ACHN (cell line): ENCODE measurements at regions not wholly inside any gene's neighbourhood (a gene's known extent, or its start where the extent isn't known, plus 50 kb on each side); places are given as distances from the start of the nearest gene placed in this dataset.

Source experiments
- DNase-seq: peaks from one replicate; pipeline ENCODE4 v3.0.0-alpha.2; 2015
- in situ Hi-C: cut with HindIII; loops from 2 replicates; pipeline ENCODE4 v1.10.0; 2017; ENCODE audit warnings: low sequenced_read_pairs, low pct_ligation_motif_present, low pct_unique_long_range_greater_than_20kb

DNA sequence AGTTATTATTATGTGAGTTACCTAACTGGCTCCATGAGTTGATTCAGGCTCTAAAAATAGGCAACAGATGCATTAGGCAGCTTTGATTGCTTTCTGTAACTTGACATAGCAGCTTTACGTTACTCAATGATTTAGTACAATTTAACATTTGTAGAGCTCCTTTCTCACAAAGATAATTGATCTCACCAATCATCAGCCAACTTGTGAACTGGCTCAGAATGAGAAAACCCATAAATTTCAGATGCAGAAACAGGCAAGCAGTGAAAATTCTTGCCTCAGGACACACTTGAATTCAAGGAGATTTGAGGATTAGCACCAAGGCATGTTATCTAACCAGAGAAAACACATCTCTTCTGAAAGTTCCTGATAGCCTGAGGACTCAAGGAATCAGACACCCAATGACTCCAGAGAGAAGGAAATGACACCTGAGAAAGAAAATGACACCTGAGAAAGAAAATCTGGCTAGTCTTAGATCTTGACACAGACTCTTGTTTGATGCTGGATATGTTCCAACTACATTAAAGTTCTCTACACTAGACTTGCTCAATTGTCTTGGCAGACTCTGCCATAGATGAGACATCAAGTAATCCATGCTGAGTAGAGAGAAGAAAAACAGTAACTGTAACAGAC, 315.1 kb upstream of the CBLB start:
- in situ Hi-C loops, result no loop called here
- DNase-seq, result no peak

DNA sequence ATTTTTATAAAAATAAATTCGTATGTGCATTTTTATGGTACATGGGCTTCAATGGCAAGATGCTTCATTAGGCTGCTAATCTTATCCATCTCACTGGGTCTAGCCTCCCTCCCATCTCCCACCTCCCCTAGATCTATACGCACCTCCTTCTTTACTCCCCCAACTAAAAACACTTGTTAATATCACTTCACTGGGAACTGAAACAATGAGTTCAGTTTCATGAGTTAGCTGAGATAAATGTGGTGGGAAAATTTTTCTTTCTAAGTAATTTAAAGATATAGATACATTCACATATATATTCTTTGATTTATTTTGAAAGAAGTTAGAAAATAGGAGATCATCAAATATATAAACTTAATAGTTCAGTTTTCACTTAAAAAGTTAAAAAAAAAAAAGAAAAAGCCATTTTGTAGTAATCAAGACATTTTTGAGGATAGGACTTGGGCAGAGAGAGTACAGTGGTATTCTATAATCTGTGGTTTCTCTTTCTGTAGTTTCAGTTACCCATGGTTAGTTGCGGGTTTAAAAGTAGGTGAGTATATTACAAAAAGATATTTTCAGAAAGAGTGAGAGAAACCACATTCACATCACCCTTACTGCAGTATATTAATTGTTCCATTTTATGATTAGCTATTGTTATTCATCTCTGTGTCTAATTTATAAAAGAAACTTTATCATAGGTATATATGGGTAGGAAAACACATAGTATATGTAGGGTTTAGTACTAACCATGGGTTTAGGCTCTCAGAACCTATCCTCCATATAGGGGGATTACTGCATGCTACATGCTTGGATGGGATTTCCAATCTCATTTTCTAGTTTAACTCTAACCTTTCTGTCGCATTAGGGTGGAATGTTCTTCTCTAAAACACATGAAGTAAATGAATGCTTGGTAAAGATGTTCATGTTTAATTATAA, 316.0 kb upstream of the CBLB start:
- no peak for DNase-seq
- in situ Hi-C loops, result no loop called here

DNA sequence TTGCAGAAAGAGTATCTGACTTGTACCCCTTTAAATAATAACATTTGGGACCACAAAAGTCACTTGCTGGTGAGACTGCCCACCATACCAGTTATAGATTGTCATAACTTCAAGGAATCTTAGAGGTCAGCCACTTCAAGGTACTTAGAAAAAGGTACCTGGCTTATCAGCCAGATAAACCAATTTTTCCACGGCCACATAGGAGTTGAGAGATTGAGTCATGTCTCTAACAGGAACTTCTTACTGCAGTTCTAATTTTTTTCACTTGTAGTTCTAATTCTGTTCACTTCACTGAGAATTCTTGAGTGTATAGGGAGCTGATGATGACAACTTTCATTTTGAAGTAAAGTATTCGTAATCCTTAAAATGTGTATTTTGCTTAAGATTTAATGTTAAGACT, 317.1 kb upstream of the CBLB start:
- no peak for DNase-seq
- in situ Hi-C loops, result no loop called here

GRCh38 chr3:106190296-106190695, 321.5 kb upstream of the CBLB start:
- no peak for DNase-seq
- in situ Hi-C loops, result no loop called here

GRCh38 chr3:106191211-106191610, 322.4 kb upstream of the CBLB start:
- in situ Hi-C loops, result no loop called here
- DNase-seq, result no peak

- in situ Hi-C loops, result no loop called here
- no peak for DNase-seq
Observed at GRCh38 chr3:106191913-106192312, 323.1 kb upstream of the CBLB start.

GRCh38 chr3:106193876-106194275, 325.1 kb upstream of the CBLB start:
- in situ Hi-C loops, result no loop called here
- DNase-seq, result no peak

DNA sequence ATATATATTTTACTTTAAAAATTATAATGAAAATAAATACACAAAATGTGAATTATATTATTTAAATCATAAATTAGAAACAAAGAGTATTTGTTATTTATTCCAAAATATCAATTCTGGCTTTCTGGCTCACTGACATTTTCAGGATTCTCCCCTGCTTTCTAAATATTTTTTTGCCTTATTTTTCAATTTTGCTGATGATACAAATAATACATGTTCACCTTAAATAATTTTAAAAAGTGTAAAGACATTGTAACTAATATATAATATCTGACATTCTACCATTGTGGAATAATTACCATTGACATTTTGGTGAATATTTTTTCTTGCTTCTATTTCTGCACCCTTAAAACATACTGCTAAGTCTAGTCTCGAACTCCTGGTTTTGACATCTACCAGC, 325.9 kb upstream of the CBLB start:
- DNase-seq, result no peak
- in situ Hi-C loops, result no loop called here

DNA sequence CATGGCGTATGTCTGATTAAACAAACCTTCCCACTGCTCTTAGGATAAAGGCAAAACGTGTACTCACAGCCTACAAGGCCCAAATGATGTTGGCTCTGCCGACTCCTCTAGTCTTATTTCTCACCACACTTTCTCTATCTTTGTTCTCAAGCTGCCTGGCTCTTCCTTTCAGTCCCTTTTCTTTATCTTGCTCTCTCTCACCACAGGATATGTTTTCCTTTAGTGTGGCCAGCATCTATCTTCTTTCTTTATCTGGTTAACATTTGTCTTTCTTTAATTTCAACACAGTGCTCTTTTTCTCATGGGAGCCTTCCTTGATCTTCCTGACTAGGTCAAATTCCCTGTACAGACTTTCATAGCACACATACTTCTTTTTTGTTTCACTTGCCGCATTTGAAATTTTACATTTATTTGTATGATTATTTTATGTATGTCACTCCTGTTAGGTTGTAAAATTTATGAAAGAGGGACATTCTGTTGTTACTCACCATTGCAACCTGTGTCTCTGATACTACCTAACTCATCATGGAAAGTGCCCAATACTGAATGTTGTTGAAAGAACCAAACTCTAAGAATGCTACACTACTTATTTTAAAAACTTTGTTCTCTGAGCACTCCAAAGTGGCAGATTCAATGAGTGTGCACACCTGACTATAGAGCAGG, 328.9 kb upstream of the CBLB start:
- in situ Hi-C loops, result no loop called here
- DNase-seq, result no peak

DNA sequence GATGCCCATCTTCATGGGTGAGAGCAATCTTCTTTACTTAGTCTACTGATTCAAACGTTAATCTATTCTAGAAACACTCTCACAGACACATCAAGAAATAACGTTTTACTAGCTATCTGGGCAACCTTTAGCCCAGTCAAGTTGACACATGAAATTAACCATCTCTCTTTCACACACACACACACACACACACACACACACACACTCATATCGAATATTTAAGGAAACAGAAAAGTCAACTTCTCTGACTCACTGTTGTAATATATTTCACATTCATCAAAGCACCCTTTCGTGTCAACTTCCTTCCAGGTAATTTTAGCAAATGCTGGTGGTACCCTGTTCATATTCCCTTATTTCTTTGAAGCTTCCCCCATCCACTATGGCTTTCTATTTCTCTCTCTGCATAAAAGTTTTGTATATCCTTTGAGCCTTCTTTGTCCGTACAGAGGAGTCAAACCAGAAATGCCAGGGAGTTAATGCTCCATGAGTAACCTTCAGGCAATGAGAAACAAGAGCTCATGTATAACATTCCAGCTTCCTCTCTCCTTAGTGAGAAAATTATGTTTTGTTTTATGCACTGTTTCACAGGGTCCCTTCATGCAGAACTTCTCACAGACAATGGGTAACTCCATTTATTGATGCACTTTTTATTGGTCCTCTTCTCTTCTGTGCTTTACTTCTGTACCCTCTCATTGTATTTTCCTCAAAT, 335.5 kb upstream of the CBLB start:
- in situ Hi-C loops, result no loop called here
- DNase-seq, result no peak

GRCh38 chr3:106206146-106206545, 337.3 kb upstream of the CBLB start:
- in situ Hi-C loops, result no loop called here
- DNase-seq, result no peak

DNA sequence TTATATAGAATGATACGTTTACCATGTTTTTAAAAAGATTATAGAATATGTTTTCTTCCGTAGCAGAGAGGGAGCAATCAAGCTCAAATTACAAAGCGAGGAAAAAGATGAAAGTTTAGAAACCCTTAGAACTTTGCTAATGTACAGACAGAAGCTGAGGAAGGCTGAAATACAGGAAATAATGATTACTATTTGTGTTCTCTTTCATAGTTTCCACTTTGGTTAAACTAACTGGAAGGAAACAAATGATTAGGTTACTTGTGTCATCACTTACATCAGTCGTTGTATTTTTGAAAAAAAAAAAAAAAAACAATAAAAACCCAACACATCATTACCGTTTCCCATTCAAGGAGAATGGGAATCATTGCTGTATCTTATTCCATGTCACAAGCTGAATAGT, 337.8 kb upstream of the CBLB start:
- DNase-seq, result no peak
- in situ Hi-C loops, result no loop called here

GRCh38 chr3:106208251-106208650, 339.4 kb upstream of the CBLB start:
- in situ Hi-C loops, result no loop called here
- DNase-seq, result no peak

DNA sequence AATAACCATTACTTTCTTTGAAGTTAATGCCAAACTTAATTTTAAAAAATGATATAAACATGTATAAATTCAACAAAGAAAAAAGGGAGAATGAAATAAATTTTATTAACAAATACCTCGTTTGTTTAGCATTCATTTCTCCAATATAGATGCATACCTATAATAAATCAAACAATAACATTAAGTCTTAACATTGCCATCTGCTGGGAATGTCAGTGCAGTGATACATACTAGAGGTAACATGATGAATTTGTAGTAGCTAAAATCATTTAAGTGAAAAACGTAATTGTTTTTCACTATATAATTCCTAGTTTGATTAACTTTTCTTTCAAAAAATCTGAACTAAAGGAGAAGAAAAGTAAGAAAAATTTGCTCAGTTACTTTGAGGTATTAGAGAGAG, 340.2 kb upstream of the CBLB start:
- in situ Hi-C loops, result no loop called here
- peak; percentile 1 for DNase-seq

GRCh38 chr3:106209482-106209881, 340.7 kb upstream of the CBLB start:
- in situ Hi-C loops, result no loop called here
- no peak for DNase-seq

DNA sequence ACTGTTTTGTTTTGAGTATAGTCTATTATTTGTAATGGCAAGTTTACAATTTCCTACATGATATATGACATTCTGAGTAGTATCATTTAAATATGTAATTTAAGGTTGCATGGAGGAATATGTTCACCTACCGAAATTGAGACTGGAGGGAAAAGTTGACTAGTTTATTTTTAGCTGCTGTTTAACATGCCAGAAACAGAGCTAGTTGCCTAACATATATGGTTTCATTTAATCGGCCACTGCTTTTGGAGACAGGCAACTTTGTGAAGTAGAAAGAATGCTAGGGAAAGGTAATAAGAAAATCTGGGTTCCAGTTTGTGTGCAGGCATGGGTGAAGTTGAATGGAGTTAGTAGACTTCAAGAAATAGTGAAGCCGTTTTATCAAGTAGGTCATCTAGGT, 342.1 kb upstream of the CBLB start:
- in situ Hi-C loops, result no loop called here
- no peak for DNase-seq

GRCh38 chr3:106212665-106213222, 343.9 kb upstream of the CBLB start:
- in situ Hi-C loops, result no loop called here
- DNase-seq, result no peak

- in situ Hi-C loops, result no loop called here
- DNase-seq, result no peak
Observed at GRCh38 chr3:106213954-106214353, 345.1 kb upstream of the CBLB start.

GRCh38 chr3:106214641-106215040, 345.8 kb upstream of the CBLB start:
- no peak for DNase-seq
- in situ Hi-C loops, result no loop called here
